CD4-positive, alpha-beta T cell treated with Interferon alpha-2 for 1 hour (primary cell): ENCODE measurements at regions not wholly inside any gene's neighbourhood (a gene's known extent, or its start where the extent isn't known, plus 50 kb on each side); places are given as distances from the start of the nearest gene placed in this dataset.
"Not testable (repeated sequence)": the region's sequence is repeated elsewhere in the genome, so short reads cannot be mapped to it uniquely, and the experiment has no call there.

Experiments used
- DNase-seq, 2 donors: peaks; one replicate each; pipeline ENCODE4 v3.0.0-alpha.2; 2020 to 2022

- no peak for DNase-seq
Observed at GRCh38 chr21:34219334-34220060, 144.3 kb upstream of the KCNE2 start.

GRCh38 chr21:34220556-34221195 lies 143.1 kb upstream of the KCNE2 start:
- DNase-seq, result no peak

- no peak for DNase-seq
Observed at GRCh38 chr21:34221331-34222030, 142.3 kb upstream of the KCNE2 start.

GRCh38 chr21:34222031-34222335 lies 141.8 kb upstream of the KCNE2 start:
- no peak for DNase-seq

- DNase-seq, result no peak
Observed at GRCh38 chr21:34223376-34223775, 140.4 kb upstream of the KCNE2 start.

- DNase-seq, result no peak
Observed at GRCh38 chr21:34227386-34227852, 136.4 kb upstream of the KCNE2 start.

- no peak for DNase-seq
Observed at GRCh38 chr21:34228792-34229191, 135.0 kb upstream of the KCNE2 start.

GRCh38 chr21:34229353-34229752 lies 134.5 kb upstream of the KCNE2 start:
- DNase-seq, result no peak

- DNase-seq, result not testable (repeated sequence)
Observed at GRCh38 chr21:34233741-34234140, 130.1 kb upstream of the KCNE2 start.

- DNase-seq, result no peak
Observed at GRCh38 chr21:34235514-34235913, 128.3 kb upstream of the KCNE2 start.

- DNase-seq, result no peak
Observed at GRCh38 chr21:34242973-34243372, 120.8 kb upstream of the KCNE2 start.

GRCh38 chr21:34243562-34243961 lies 120.2 kb upstream of the KCNE2 start:
- peak; percentile 7 to 40 for DNase-seq

- DNase-seq, result no peak
Observed at GRCh38 chr21:34252751-34253150, 111.1 kb upstream of the KCNE2 start.

GRCh38 chr21:34255073-34255472 lies 108.7 kb upstream of the KCNE2 start:
- DNase-seq, result no peak

GRCh38 chr21:34260277-34261008 lies 103.4 kb upstream of the KCNE2 start:
- DNase-seq, result no peak

- no peak for DNase-seq
Observed at GRCh38 chr21:34261841-34262468, 101.9 kb upstream of the KCNE2 start.

- no peak for DNase-seq
Observed at GRCh38 chr21:34262469-34262845, 101.3 kb upstream of the KCNE2 start.

GRCh38 chr21:34263629-34264028 lies 100.2 kb upstream of the KCNE2 start:
- no peak for DNase-seq

- no peak for DNase-seq
Observed at GRCh38 chr21:34266351-34266750, 97.5 kb upstream of the KCNE2 start.

GRCh38 chr21:34268493-34268892 lies 95.3 kb upstream of the KCNE2 start:
- no peak for DNase-seq

GRCh38 chr21:34270411-34270810 lies 93.4 kb upstream of the KCNE2 start:
- DNase-seq, result no peak

GRCh38 chr21:34271189-34271851 lies 92.5 kb upstream of the KCNE2 start:
- no peak for DNase-seq
